HEK293 (cell line): ENCODE measurements at regions not wholly inside any gene's neighbourhood (a gene's known extent, or its start where the extent isn't known, plus 50 kb on each side); places are given as distances from the start of the nearest gene placed in this dataset.

Source experiments
- CTCF ChIA-PET: fragments of 350-600 bp; formaldehyde crosslinking; extraction: SDS; loops from one replicate; lab custom pipeline; 2021; ENCODE audit warnings: antibody characterized with exemption; lab: Yijun Ruan, JAX
- POLR2A ChIA-PET: fragments of 300-600 bp; formaldehyde crosslinking; extraction: SDS; loops from one replicate; lab custom pipeline; 2020; ENCODE audit warnings: antibody characterized with exemption, inconsistent platforms; lab: Yijun Ruan, JAX
- H3K27ac ChIP-seq: fragments of 200-500 bp; sonication (Bioruptor generic); 2 replicates; pipeline ENCODE4 v1.5.1; 2014; ENCODE audit warnings: low read depth, low read length, control low read depth, inconsistent platforms; ENCODE audit errors: extremely low read depth
- H3K36me3 ChIP-seq, 2 experiments: fragments of 200-500 bp in 1 of 2; sonication (Bioruptor generic) in 1 of 2; 1 replicate in 1 of 2; 2 replicates in 1 of 2; pipeline ENCODE4 v1.5.1; 2014 to 2017; ENCODE audit warnings: inconsistent platforms in 2 of 2, low read length in 2 of 2; ENCODE audit not compliant: control insufficient read depth in 2 of 2, insufficient read depth in 1 of 2
- H3K4me1 ChIP-seq: fragments of 200-500 bp; sonication (Bioruptor generic); 2 replicates; pipeline ENCODE4 v1.5.1; 2014; ENCODE audit warnings: mild to moderate bottlenecking, low read length, inconsistent platforms; ENCODE audit not compliant: control insufficient read depth, insufficient read depth
- H3K4me3 ChIP-seq: 2 replicates; pipeline ENCODE4 v1.5.1; 2011; ENCODE audit warnings: low read depth, mild to moderate bottlenecking, control low read depth, low read length, moderate library complexity
- H3K9me3 ChIP-seq: fragments of 200-500 bp; sonication (Bioruptor generic); 2 replicates; pipeline ENCODE4 v1.5.1; 2014; ENCODE audit warnings: low read depth, low read length, inconsistent platforms; ENCODE audit not compliant: control insufficient read depth, insufficient read depth
- KLF16 ChIP-seq: fragments of 450-650 bp; formaldehyde crosslinking; IDR thresholded peaks from 2 replicates; pipeline ENCODE4 v1.5.1; 2017; ENCODE audit warnings: missing biosample characterization, missing genetic modification characterization
- KLF7 ChIP-seq: fragments of 450-650 bp; formaldehyde crosslinking; IDR thresholded peaks from 2 replicates; pipeline ENCODE4 v1.5.1; 2016; ENCODE audit warnings: missing biosample characterization, missing genetic modification characterization, borderline replicate concordance
- MYNN ChIP-seq: fragments of 450-650 bp; formaldehyde crosslinking; IDR thresholded peaks from 2 replicates; pipeline ENCODE4 v1.5.1; 2016; ENCODE audit warnings: missing biosample characterization, missing genetic modification characterization, borderline replicate concordance
- REST ChIP-seq: fragments of 450-650 bp; formaldehyde crosslinking; IDR thresholded peaks from 2 replicates; pipeline ENCODE4 v1.5.1; 2016; ENCODE audit warnings: missing biosample characterization, missing genetic modification characterization
- WT1 ChIP-seq: fragments of 450-650 bp; formaldehyde crosslinking; IDR thresholded peaks from 2 replicates; pipeline ENCODE4 v1.5.1; 2016; ENCODE audit warnings: missing biosample characterization, missing genetic modification characterization
- ZBTB11 ChIP-seq: fragments of 450-650 bp; formaldehyde crosslinking; conservative IDR thresholded peaks from 2 replicates; pipeline ENCODE4 v1.5.1; 2016; ENCODE audit warnings: low read depth, missing biosample characterization, missing genetic modification characterization
- ZBTB17 ChIP-seq: fragments of 450-650 bp; formaldehyde crosslinking; IDR thresholded peaks from 2 replicates; pipeline ENCODE4 v1.5.1; 2016; ENCODE audit warnings: missing biosample characterization, missing genetic modification characterization
- ZBTB20 ChIP-seq: fragments of 450-650 bp; formaldehyde crosslinking; IDR thresholded peaks from 2 replicates; pipeline ENCODE4 v1.5.1; 2016; ENCODE audit warnings: missing biosample characterization, missing genetic modification characterization
- ZFP3 ChIP-seq: fragments of 450-650 bp; formaldehyde crosslinking; IDR thresholded peaks from 2 replicates; pipeline ENCODE4 v1.5.1; 2016; ENCODE audit warnings: low read depth, missing biosample characterization, missing genetic modification characterization
- ZNF121 ChIP-seq: fragments of 450-650 bp; formaldehyde crosslinking; IDR thresholded peaks from 2 replicates; pipeline ENCODE4 v1.5.1; 2016; ENCODE audit warnings: missing biosample characterization, missing genetic modification characterization
- ZNF133 ChIP-seq: fragments of 450-650 bp; formaldehyde crosslinking; IDR thresholded peaks from 2 replicates; pipeline ENCODE4 v1.5.1; 2016; ENCODE audit warnings: missing biosample characterization, missing genetic modification characterization
- ZNF174 ChIP-seq: fragments of 450-650 bp; formaldehyde crosslinking; IDR thresholded peaks from 2 replicates; pipeline ENCODE4 v1.5.0; 2017; ENCODE audit warnings: missing biosample characterization, mild to moderate bottlenecking, missing genetic modification characterization
- ZNF292 ChIP-seq: fragments of 450-650 bp; formaldehyde crosslinking; IDR thresholded peaks from 2 replicates; pipeline ENCODE4 v1.5.1; 2016; ENCODE audit warnings: low read depth, missing biosample characterization, missing genetic modification characterization, borderline replicate concordance
- ZNF324 ChIP-seq: fragments of 450-650 bp; formaldehyde crosslinking; IDR thresholded peaks from 2 replicates; pipeline ENCODE4 v1.5.1; 2016; ENCODE audit warnings: missing biosample characterization, missing genetic modification characterization
- ZNF341 ChIP-seq: fragments of 450-650 bp; formaldehyde crosslinking; IDR thresholded peaks from 2 replicates; pipeline ENCODE4; 2016; ENCODE audit warnings: low read depth, missing biosample characterization, missing genetic modification characterization
- ZNF350 ChIP-seq: fragments of 450-650 bp; formaldehyde crosslinking; IDR thresholded peaks from 2 replicates; pipeline ENCODE4 v1.5.0; 2017; ENCODE audit warnings: missing biosample characterization, mild to moderate bottlenecking, missing genetic modification characterization
- ZNF354C ChIP-seq: fragments of 450-650 bp; formaldehyde crosslinking; IDR thresholded peaks from 2 replicates; pipeline ENCODE4 v1.5.1; 2016; ENCODE audit warnings: missing biosample characterization, missing genetic modification characterization, low read depth, borderline replicate concordance
- ZNF366 ChIP-seq: fragments of 450-650 bp; formaldehyde crosslinking; conservative IDR thresholded peaks from 2 replicates; pipeline ENCODE4 v1.5.1; 2016; ENCODE audit warnings: missing biosample characterization, missing genetic modification characterization
- ZNF398 ChIP-seq: fragments of 450-650 bp; formaldehyde crosslinking; IDR thresholded peaks from 2 replicates; pipeline ENCODE4 v1.5.1; 2017; ENCODE audit warnings: missing biosample characterization, missing genetic modification characterization
- ZNF426 ChIP-seq: fragments of 450-650 bp; formaldehyde crosslinking; IDR thresholded peaks from 2 replicates; pipeline ENCODE4 v1.5.1; 2017; ENCODE audit warnings: missing biosample characterization, missing genetic modification characterization, mild to moderate bottlenecking, inconsistent platforms, moderate library complexity
- ZNF48 ChIP-seq: fragments of 450-650 bp; formaldehyde crosslinking; IDR thresholded peaks from 2 replicates; pipeline ENCODE4 v1.5.1; 2016; ENCODE audit warnings: missing biosample characterization, missing genetic modification characterization
- ZNF621 ChIP-seq: fragments of 450-650 bp; formaldehyde crosslinking; IDR thresholded peaks from 2 replicates; pipeline ENCODE4 v1.5.1; 2017; ENCODE audit warnings: missing biosample characterization, missing genetic modification characterization
- ZNF654 ChIP-seq: fragments of 450-650 bp; formaldehyde crosslinking; IDR thresholded peaks from 2 replicates; pipeline ENCODE4 v1.5.1; 2016; ENCODE audit warnings: low read depth, missing biosample characterization, missing genetic modification characterization
- ZNF692 ChIP-seq: fragments of 450-650 bp; formaldehyde crosslinking; IDR thresholded peaks from 2 replicates; pipeline ENCODE4 v1.5.1; 2016; ENCODE audit warnings: missing biosample characterization, missing genetic modification characterization
- ZNF707 ChIP-seq: fragments of 450-650 bp; formaldehyde crosslinking; IDR thresholded peaks from 2 replicates; pipeline ENCODE4 v1.5.1; 2016; ENCODE audit warnings: missing biosample characterization, missing genetic modification characterization
- ZSCAN23 ChIP-seq: fragments of 450-650 bp; formaldehyde crosslinking; IDR thresholded peaks from 2 replicates; pipeline ENCODE4 v1.5.1; 2016; ENCODE audit warnings: missing biosample characterization, missing genetic modification characterization

- TF ChIP-seq MYNN (tag by site-specific recombination) (no peak), ZNF121 (tag by site-specific recombination) (no peak), ZNF366 (tag by site-specific recombination) (no peak), ZNF350 (tag by site-specific recombination) (no peak), ZNF707 (tag by site-specific recombination) (no peak), WT1 (tag by site-specific recombination) (no peak), KLF16 (tag by site-specific recombination) (no peak), ZNF341 (no peak), ZNF324 (tag by site-specific recombination) (no peak), ZNF398 (tag by site-specific recombination) (no peak), ZNF621 (tag by site-specific recombination) (no peak), ZFP3 (no peak), ZBTB17 (tag by site-specific recombination) (no peak), REST (tag by site-specific recombination) (no peak), ZNF354C (no peak), ZBTB11 (no peak)
- H3K4me3 ChIP-seq, result no peak overlapping the region
- H3K27ac ChIP-seq, result no peak overlapping the region
- ChIA-PET CTCF (no interaction called here), POLR2A (no interaction called here)
- no peaks in the 10 kb centered on the region for H3K9me3 ChIP-seq
- H3K4me1 ChIP-seq, result no peaks in the 10 kb centered on the region
- no peaks in the 10 kb centered on the region for H3K36me3 ChIP-seq
Observed at GRCh38 chr14:45904314-45904713, 651.3 kb upstream of the MIS18BP1 start.

GRCh38 chr14:45902241-45902640, 649.2 kb upstream of the MIS18BP1 start:
- POLR2A ChIA-PET, result no interaction called here
- no peaks in the 10 kb centered on the region for H3K4me1 ChIP-seq
- CTCF ChIA-PET, result no interaction called here

More at GRCh38 chr14:45902241-45902640, 649.2 kb upstream of the MIS18BP1 start:
- H3K27ac ChIP-seq, result no peak overlapping the region
- no peak overlapping the region for H3K4me3 ChIP-seq
- H3K9me3 ChIP-seq, result no peaks in the 10 kb centered on the region
- TF ChIP-seq ZNF133 (tag by site-specific recombination) (no peak), KLF7 (tag by site-specific recombination) (no peak), ZBTB20 (tag by site-specific recombination) (no peak), ZSCAN23 (tag by site-specific recombination) (no peak), ZNF48 (no peak), WT1 (tag by site-specific recombination) (no peak), ZNF292 (tag by site-specific recombination) (no peak), ZNF692 (no peak), ZNF654 (no peak), ZNF174 (tag by site-specific recombination) (no peak), ZNF426 (tag by site-specific recombination) (no peak)
- H3K36me3 ChIP-seq, result no peaks in the 10 kb centered on the region
